ENCODE measurements at regions not wholly inside any gene's neighbourhood (a gene's known extent, or its start where the extent isn't known, plus 50 kb on each side); places are given as distances from the start of the nearest gene placed in this dataset.

DNA sequence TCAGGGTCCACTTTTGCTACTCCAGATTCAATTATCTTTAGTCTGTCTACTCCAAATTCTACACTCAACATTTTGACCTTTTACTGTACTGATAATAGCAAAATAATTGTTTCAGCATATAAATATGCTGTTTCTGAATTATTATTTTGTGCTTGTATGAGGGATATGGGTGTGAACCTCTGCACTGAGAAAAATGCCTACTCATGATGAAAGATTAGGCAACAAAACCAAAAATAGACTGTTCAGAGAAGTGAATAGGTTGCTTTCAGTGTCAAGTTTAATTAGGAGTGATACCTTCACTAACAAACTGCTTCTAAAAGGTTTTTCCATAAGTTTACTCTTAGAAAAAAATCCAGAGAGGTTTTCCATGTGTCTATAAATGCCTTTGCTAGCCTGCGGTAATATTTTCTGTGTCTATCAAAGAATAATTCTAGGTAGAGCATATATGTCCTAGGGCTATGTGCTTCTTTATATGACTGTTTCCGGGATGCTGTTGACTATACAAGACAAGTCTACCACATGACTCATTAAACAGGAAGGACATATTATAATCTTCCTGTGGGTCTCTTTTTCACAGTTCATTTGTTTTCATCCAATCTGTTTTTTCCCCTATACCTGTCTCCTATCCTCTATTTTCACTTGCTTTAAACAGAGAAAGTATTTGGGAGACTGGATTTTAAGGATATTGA is 218.5 kb upstream of the TTC14 start:
- H3K27ac ChIP-seq: no peak overlapping the region
- no peak overlapping the region for H3K4me3 ChIP-seq (ENCODE audit: low read depth in 1 of 2, low read length in 1 of 2)
- no peaks in the 10 kb centered on the region for H3K9me3 ChIP-seq
- no peaks in the 10 kb centered on the region for H3K27me3 ChIP-seq
- TF ChIP-seq, protein P1, sequence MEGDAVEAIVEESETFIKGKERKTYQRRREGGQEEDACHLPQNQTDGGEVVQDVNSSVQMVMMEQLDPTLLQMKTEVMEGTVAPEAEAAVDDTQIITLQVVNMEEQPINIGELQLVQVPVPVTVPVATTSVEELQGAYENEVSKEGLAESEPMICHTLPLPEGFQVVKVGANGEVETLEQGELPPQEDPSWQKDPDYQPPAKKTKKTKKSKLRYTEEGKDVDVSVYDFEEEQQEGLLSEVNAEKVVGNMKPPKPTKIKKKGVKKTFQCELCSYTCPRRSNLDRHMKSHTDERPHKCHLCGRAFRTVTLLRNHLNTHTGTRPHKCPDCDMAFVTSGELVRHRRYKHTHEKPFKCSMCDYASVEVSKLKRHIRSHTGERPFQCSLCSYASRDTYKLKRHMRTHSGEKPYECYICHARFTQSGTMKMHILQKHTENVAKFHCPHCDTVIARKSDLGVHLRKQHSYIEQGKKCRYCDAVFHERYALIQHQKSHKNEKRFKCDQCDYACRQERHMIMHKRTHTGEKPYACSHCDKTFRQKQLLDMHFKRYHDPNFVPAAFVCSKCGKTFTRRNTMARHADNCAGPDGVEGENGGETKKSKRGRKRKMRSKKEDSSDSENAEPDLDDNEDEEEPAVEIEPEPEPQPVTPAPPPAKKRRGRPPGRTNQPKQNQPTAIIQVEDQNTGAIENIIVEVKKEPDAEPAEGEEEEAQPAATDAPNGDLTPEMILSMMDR (IDR thresholded peaks at IDR 0.05): no peak
- H3K4me1 ChIP-seq (ENCODE audit: control insufficient read depth in 1 of 2, insufficient read depth in 1 of 2, low read depth in 1 of 2, low read length in 1 of 2): no peaks in the 10 kb centered on the region
- no peaks in the 10 kb centered on the region for H3K36me3 ChIP-seq

DNA sequence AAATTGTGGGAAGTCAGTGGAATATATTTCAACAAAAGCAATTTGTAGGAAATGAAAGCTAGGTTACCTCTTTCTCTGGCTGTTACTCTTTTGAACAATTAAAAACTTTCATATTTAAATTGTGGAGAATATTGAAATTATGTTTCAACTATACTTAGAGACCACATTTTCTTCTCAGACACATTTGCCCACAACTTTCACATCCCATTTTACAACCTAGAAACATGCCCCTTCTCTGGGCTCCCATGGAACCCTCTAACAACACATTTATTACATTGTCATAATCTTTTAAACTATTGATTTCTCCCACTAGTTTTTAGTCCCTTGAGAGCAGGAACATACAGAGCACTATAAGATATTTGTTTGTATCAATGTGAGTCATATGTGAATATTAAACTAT is 211.7 kb upstream of the TTC14 start:
- no peaks in the 10 kb centered on the region for H3K4me1 ChIP-seq (ENCODE audit: control insufficient read depth in 1 of 2, insufficient read depth in 1 of 2, low read depth in 1 of 2, low read length in 1 of 2)
- H3K4me3 ChIP-seq (ENCODE audit: low read depth in 1 of 2, low read length in 1 of 2): no peak overlapping the region
- TF ChIP-seq, protein P1 (IDR thresholded peaks at IDR 0.05): no peak
- H3K27me3 ChIP-seq: no peaks in the 10 kb centered on the region
- H3K36me3 ChIP-seq: no peaks in the 10 kb centered on the region
- H3K9me3 ChIP-seq: no peaks in the 10 kb centered on the region
- no peak overlapping the region for H3K27ac ChIP-seq

DNA sequence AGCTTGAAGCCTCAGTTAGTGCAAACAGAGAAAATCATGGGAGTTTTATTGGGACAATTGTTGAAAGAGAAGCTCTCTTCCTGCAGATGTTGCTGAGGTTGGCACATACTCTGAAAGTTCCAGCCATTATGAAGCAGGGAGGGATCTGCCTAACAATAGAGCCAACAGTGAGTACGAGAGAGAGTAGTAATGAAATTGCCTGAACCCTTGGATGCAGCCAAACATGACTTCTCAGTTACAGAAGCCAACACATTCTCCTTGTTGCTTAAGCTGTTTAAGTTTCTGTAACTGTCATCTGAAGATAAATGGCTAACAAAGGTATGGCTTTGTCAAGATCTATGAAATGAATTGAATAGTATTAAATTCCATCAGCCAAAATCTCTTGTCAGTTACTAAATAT is 211.0 kb upstream of the TTC14 start:
- H3K4me3 ChIP-seq (ENCODE audit: low read depth in 1 of 2, low read length in 1 of 2): no peak overlapping the region
- H3K27ac ChIP-seq: no peak overlapping the region
- H3K4me1 ChIP-seq (ENCODE audit: control insufficient read depth in 1 of 2, insufficient read depth in 1 of 2, low read depth in 1 of 2, low read length in 1 of 2): no peaks in the 10 kb centered on the region
- H3K36me3 ChIP-seq: no peaks in the 10 kb centered on the region
- no peaks in the 10 kb centered on the region for H3K9me3 ChIP-seq
- no peaks in the 10 kb centered on the region for H3K27me3 ChIP-seq
- TF ChIP-seq, protein P1 (IDR thresholded peaks at IDR 0.05): no peak

DNA sequence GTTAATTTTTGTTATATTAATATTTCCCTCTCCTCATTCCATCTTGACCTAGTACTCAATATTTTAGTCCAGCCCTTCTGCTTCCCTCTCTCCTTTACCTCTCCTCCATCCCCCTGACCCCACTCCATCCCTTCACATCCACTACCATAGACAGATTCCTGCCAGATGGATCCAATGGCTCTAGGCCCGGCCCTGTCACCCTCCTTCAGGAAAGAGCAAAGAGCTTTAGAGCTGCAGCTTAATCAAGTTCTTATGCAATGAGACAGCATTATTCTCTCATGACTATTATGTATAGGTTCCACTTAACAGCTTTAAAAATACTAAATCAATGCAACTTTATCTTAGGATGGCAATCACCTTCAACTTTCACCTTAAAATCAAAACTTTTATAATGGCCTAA is 200.7 kb upstream of the TTC14 start:
- H3K36me3 ChIP-seq: no peaks in the 10 kb centered on the region
- no peaks in the 10 kb centered on the region for H3K4me1 ChIP-seq (ENCODE audit: control insufficient read depth in 1 of 2, insufficient read depth in 1 of 2, low read depth in 1 of 2, low read length in 1 of 2)
- no peak overlapping the region for H3K4me3 ChIP-seq (ENCODE audit: low read depth in 1 of 2, low read length in 1 of 2)
- H3K9me3 ChIP-seq: no peaks in the 10 kb centered on the region
- TF ChIP-seq, protein P1 (IDR thresholded peaks at IDR 0.05): no peak
- H3K27me3 ChIP-seq: no peaks in the 10 kb centered on the region
- H3K27ac ChIP-seq: no peak overlapping the region

DNA sequence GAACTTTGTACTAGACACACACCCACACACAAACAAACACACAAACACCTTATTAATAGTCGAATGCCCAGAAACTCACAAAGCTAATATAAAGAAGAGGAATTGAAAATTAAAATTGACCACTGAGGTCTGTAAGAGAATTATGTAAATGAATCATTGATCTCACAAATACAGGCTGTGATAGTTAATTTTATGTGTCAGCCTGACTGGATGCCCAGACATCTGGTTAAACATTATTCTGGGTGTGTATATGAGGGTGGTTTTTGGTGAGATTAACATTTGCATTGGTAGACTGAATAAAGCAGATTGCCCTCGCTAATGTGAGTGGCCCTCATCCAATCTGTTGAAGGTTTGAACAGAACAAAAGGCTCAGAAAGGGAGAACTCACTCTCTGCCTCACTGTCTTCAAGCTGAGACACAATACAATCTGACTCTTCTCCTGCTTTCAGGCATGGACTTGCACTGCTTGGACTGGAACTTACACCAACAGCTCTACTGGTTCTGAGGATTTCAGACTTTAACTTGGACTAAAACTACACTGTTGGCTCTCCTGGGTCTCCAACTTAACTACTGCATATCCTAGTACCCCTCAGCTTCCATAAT is 199.4 kb upstream of the TTC14 start:
- Histone ChIP-seq H3K27me3 (no peaks in the 10 kb centered on the region), H3K4me1 (ENCODE audit: control insufficient read depth in 1 of 2, insufficient read depth in 1 of 2, low read depth in 1 of 2, low read length in 1 of 2) (no peaks in the 10 kb centered on the region), H3K27ac (no peak overlapping the region), H3K36me3 (no peaks in the 10 kb centered on the region), H3K4me3 (ENCODE audit: low read depth in 1 of 2, low read length in 1 of 2) (no peak overlapping the region), H3K9me3 (no peaks in the 10 kb centered on the region)
- TF ChIP-seq, protein P1 (IDR thresholded peaks at IDR 0.05): no peak

All from neutrophil (primary cell).